ENCODE measurements at regions not wholly inside any gene's neighbourhood (a gene's known extent, or its start where the extent isn't known, plus 50 kb on each side); places are given as distances from the start of the nearest gene placed in this dataset.
"Not testable (repeated sequence)": the region's sequence is repeated elsewhere in the genome, so short reads cannot be mapped to it uniquely, and the experiment has no call there.

GRCh38 chr4:150001815-150002214 is 76.4 kb upstream of the DCLK2 start:
- DNase-seq, result no peak
- H3K4me1 ChIP-seq (ENCODE audit: control insufficient read depth, insufficient read depth, low read length), result peaks cover 2% of the 10 kb centered on the region
- WGBS (ENCODE audit: insufficient coverage), result no CpG with 5 or more reads among the region's 5 CpGs
- H3K36me3 ChIP-seq (ENCODE audit: control insufficient read depth, insufficient read depth, low read length), result no peaks in the 10 kb centered on the region
- H3K9me3 ChIP-seq (replicated peaks; ENCODE audit: control insufficient read depth, low read depth, low read length), result no peaks in the 10 kb centered on the region
- no peak overlapping the region for H3K27ac ChIP-seq (ENCODE audit: low read length)
- H3K27me3 ChIP-seq (ENCODE audit: control insufficient read depth, insufficient read depth, low read length), result no peaks in the 10 kb centered on the region
- no peak overlapping the region for H3K4me3 ChIP-seq (ENCODE audit: low read length)

DNA sequence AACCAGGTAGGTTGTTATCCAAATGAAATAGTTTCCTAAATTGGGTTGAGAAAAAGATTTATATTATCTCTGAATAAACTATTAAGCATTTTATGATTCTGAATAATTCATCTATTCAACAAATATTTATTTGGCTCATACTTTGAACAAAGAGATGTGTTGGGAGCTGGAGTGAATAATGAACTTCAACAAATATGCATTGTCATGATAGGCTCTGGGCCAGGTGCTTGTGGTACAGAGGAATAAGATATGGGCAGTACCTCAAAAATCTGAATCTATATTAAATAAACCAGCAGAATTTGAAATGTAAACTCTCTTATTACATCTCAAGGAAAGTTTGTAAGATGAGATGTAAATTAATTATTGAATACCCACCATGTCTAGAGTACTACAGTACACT is 75.7 kb upstream of the DCLK2 start:
- Histone ChIP-seq H3K27ac (ENCODE audit: low read length) (no peak overlapping the region), H3K36me3 (ENCODE audit: control insufficient read depth, insufficient read depth, low read length) (no peaks in the 10 kb centered on the region), H3K9me3 (replicated peaks; ENCODE audit: control insufficient read depth, low read depth, low read length) (no peaks in the 10 kb centered on the region), H3K27me3 (ENCODE audit: control insufficient read depth, insufficient read depth, low read length) (no peaks in the 10 kb centered on the region), H3K4me1 (ENCODE audit: control insufficient read depth, insufficient read depth, low read length) (peaks cover 2% of the 10 kb centered on the region), H3K4me3 (ENCODE audit: low read length) (no peak overlapping the region)
- no peak for DNase-seq

GRCh38 chr4:150004481-150004880 is 73.8 kb upstream of the DCLK2 start:
- peak; percentile 80 for DNase-seq
- WGBS (ENCODE audit: insufficient coverage), result no CpG with 5 or more reads among the region's 1 CpG
- Histone ChIP-seq H3K27ac (ENCODE audit: low read length) (no peak overlapping the region), H3K4me3 (ENCODE audit: low read length) (no peak overlapping the region), H3K27me3 (ENCODE audit: control insufficient read depth, insufficient read depth, low read length) (no peaks in the 10 kb centered on the region), H3K36me3 (ENCODE audit: control insufficient read depth, insufficient read depth, low read length) (no peaks in the 10 kb centered on the region), H3K4me1 (ENCODE audit: control insufficient read depth, insufficient read depth, low read length) (peaks cover 2% of the 10 kb centered on the region), H3K9me3 (replicated peaks; ENCODE audit: control insufficient read depth, low read depth, low read length) (no peaks in the 10 kb centered on the region)

GRCh38 chr4:150005537-150005936 is 72.7 kb upstream of the DCLK2 start:
- H3K9me3 ChIP-seq (replicated peaks; ENCODE audit: control insufficient read depth, low read depth, low read length), result no peaks in the 10 kb centered on the region
- no peaks in the 10 kb centered on the region for H3K36me3 ChIP-seq (ENCODE audit: control insufficient read depth, insufficient read depth, low read length)
- DNase-seq, result no peak
- H3K27me3 ChIP-seq (ENCODE audit: control insufficient read depth, insufficient read depth, low read length), result no peaks in the 10 kb centered on the region
- no peak overlapping the region for H3K27ac ChIP-seq (ENCODE audit: low read length)
- WGBS (ENCODE audit: insufficient coverage), result 80% methylated on average over 1 of the region's 3 CpGs
- H3K4me1 ChIP-seq (ENCODE audit: control insufficient read depth, insufficient read depth, low read length), result peaks cover 2% of the 10 kb centered on the region
- no peak overlapping the region for H3K4me3 ChIP-seq (ENCODE audit: low read length)

GRCh38 chr4:150006197-150006596 is 72.0 kb upstream of the DCLK2 start:
- peak; percentile 87 for DNase-seq
- Histone ChIP-seq H3K36me3 (ENCODE audit: control insufficient read depth, insufficient read depth, low read length) (no peaks in the 10 kb centered on the region), H3K4me3 (ENCODE audit: low read length) (no peak overlapping the region), H3K27me3 (ENCODE audit: control insufficient read depth, insufficient read depth, low read length) (no peaks in the 10 kb centered on the region), H3K9me3 (replicated peaks; ENCODE audit: control insufficient read depth, low read depth, low read length) (no peaks in the 10 kb centered on the region), H3K27ac (ENCODE audit: low read length) (no peak overlapping the region), H3K4me1 (ENCODE audit: control insufficient read depth, insufficient read depth, low read length) (peaks cover 2% of the 10 kb centered on the region)
- WGBS (ENCODE audit: insufficient coverage), result no CpG with 5 or more reads among the region's 2 CpGs

DNA sequence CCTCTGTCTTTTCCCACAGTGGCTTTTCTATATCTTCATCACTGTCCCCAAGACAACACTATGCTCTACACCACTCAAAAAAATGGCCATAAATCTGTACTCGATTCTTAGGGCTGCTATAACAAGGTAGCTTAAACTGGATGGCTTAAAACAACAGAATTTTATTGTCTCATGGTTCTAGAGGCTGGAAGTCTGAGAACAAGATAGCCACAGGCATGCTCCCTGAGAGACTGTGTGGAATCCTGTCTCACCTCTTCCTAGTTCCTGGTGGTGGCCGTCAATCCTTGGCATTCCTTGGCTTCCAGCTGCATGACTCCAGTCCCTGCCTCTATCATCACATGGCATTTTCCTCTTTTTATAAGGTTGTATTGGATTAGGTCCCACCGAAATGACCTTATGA is 70.7 kb upstream of the DCLK2 start:
- H3K4me3 ChIP-seq (ENCODE audit: low read length), result no peak overlapping the region
- WGBS (ENCODE audit: insufficient coverage), result 80% methylated on average over 2 of the region's 3 CpGs

DNA sequence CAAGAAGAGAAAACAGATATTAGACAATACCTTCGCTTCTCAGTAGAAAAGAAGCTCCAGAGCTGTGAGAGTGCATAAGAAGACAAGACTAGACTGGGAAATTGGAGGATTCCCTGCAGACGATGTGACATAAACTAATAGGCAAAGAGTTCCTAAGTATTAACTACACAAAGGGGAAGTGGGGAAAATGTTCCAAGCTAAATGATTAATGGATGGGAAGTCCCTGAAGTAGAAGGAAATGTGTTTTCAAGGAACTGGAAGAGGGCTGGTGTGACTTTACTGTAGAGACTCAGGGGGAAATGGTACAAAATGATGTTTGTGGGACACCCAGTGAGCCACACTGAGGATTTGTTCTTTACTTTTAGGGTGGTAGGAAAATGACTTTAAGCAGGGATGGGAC is 69.7 kb upstream of the DCLK2 start:
- no peak overlapping the region for H3K27ac ChIP-seq (ENCODE audit: low read length)
- no peak overlapping the region for H3K4me3 ChIP-seq (ENCODE audit: low read length)
- H3K36me3 ChIP-seq (ENCODE audit: control insufficient read depth, insufficient read depth, low read length), result no peaks in the 10 kb centered on the region
- H3K27me3 ChIP-seq (ENCODE audit: control insufficient read depth, insufficient read depth, low read length), result no peaks in the 10 kb centered on the region
- no peak for DNase-seq
- 100% methylated on average over 1 of the region's 2 CpGs for WGBS (ENCODE audit: insufficient coverage)
- peaks cover 2% of the 10 kb centered on the region for H3K4me1 ChIP-seq (ENCODE audit: control insufficient read depth, insufficient read depth, low read length)
- no peaks in the 10 kb centered on the region for H3K9me3 ChIP-seq (replicated peaks; ENCODE audit: control insufficient read depth, low read depth, low read length)

More for the DNA sequence above, 70.7 kb upstream of the DCLK2 start:
- no peak for DNase-seq
- no peaks in the 10 kb centered on the region for H3K9me3 ChIP-seq (replicated peaks; ENCODE audit: control insufficient read depth, low read depth, low read length)
- no peak overlapping the region for H3K27ac ChIP-seq (ENCODE audit: low read length)
- H3K36me3 ChIP-seq (ENCODE audit: control insufficient read depth, insufficient read depth, low read length), result no peaks in the 10 kb centered on the region
- peaks cover 2% of the 10 kb centered on the region for H3K4me1 ChIP-seq (ENCODE audit: control insufficient read depth, insufficient read depth, low read length)
- H3K27me3 ChIP-seq (ENCODE audit: control insufficient read depth, insufficient read depth, low read length), result no peaks in the 10 kb centered on the region

- H3K9me3 ChIP-seq (replicated peaks; ENCODE audit: control insufficient read depth, low read depth, low read length), result no peaks in the 10 kb centered on the region
- H3K36me3 ChIP-seq (ENCODE audit: control insufficient read depth, insufficient read depth, low read length), result no peaks in the 10 kb centered on the region
- 78% methylated on average over 1 of the region's 2 CpGs for WGBS (ENCODE audit: insufficient coverage)
- no peak overlapping the region for H3K4me3 ChIP-seq (ENCODE audit: low read length)
- no peak for DNase-seq
- no peak overlapping the region for H3K27ac ChIP-seq (ENCODE audit: low read length)
- peaks cover 2% of the 10 kb centered on the region for H3K4me1 ChIP-seq (ENCODE audit: control insufficient read depth, insufficient read depth, low read length)
- no peaks in the 10 kb centered on the region for H3K27me3 ChIP-seq (ENCODE audit: control insufficient read depth, insufficient read depth, low read length)
Measured at GRCh38 chr4:150009533-150009932, 68.7 kb upstream of the DCLK2 start.

- WGBS (ENCODE audit: insufficient coverage), result 13% methylated on average over 5 of the region's 6 CpGs
- H3K4me3 ChIP-seq (ENCODE audit: low read length), result no peak overlapping the region
- peak; percentile 77 for DNase-seq
- H3K36me3 ChIP-seq (ENCODE audit: control insufficient read depth, insufficient read depth, low read length), result no peaks in the 10 kb centered on the region
- no peak overlapping the region for H3K27ac ChIP-seq (ENCODE audit: low read length)
- peaks cover 2% of the 10 kb centered on the region for H3K4me1 ChIP-seq (ENCODE audit: control insufficient read depth, insufficient read depth, low read length)
- H3K27me3 ChIP-seq (ENCODE audit: control insufficient read depth, insufficient read depth, low read length), result no peaks in the 10 kb centered on the region
- H3K9me3 ChIP-seq (replicated peaks; ENCODE audit: control insufficient read depth, low read depth, low read length), result no peaks in the 10 kb centered on the region
Measured at GRCh38 chr4:150010525-150011126, 67.6 kb upstream of the DCLK2 start.

DNA sequence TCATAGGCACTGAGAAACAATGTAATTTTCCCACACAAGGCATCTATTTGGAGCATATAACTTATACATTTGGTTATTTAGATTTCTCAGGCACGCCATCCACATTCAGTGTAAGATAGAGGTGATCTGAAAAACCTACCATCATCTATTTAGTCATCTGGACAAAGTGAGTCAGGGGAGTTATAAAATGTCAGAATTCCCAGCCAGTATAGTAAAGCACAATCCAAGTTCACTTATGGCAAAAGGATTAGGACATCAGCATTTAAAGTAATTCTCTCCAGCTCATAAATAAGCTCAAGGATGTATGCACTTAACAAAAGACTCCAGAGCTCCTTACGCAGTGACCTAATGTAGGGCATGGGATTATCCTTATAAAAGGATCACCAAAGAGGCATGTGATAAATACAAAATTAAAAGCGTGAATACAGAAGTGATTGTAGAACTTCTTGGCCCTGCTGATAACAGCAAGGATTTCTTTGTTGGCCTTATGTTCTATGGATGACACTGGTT is 65.3 kb upstream of the DCLK2 start:
- Histone ChIP-seq H3K36me3 (ENCODE audit: control insufficient read depth, insufficient read depth, low read length) (no peaks in the 10 kb centered on the region), H3K4me3 (ENCODE audit: low read length) (no peak overlapping the region), H3K27ac (ENCODE audit: low read length) (no peak overlapping the region), H3K27me3 (ENCODE audit: control insufficient read depth, insufficient read depth, low read length) (no peaks in the 10 kb centered on the region), H3K4me1 (ENCODE audit: control insufficient read depth, insufficient read depth, low read length) (no peaks in the 10 kb centered on the region), H3K9me3 (replicated peaks; ENCODE audit: control insufficient read depth, low read depth, low read length) (no peaks in the 10 kb centered on the region)
- no peak for DNase-seq
- no CpG with 5 or more reads among the region's 3 CpGs for WGBS (ENCODE audit: insufficient coverage)

GRCh38 chr4:150015910-150016309 is 62.3 kb upstream of the DCLK2 start:
- not testable (repeated sequence) for H3K27me3 ChIP-seq (ENCODE audit: control insufficient read depth, insufficient read depth, low read length); H3K27ac ChIP-seq (ENCODE audit: low read length); H3K9me3 ChIP-seq (replicated peaks; ENCODE audit: control insufficient read depth, low read depth, low read length); H3K4me3 ChIP-seq (ENCODE audit: low read length); H3K36me3 ChIP-seq (ENCODE audit: control insufficient read depth, insufficient read depth, low read length); H3K4me1 ChIP-seq (ENCODE audit: control insufficient read depth, insufficient read depth, low read length); DNase-seq

Data from muscle of leg (tissue), 3 donors.